ENCODE measurements at regions not wholly inside any gene's neighbourhood (a gene's known extent, or its start where the extent isn't known, plus 50 kb on each side); places are given as distances from the start of the nearest gene placed in this dataset.

- TF ChIP-seq ARNT (IDR thresholded peaks at IDR 0.05) (no peak), TARDBP (IDR thresholded peaks at IDR 0.05) (no peak)
Measured at GRCh38 chr18:78913830-78914231, 65.8 kb upstream of the SALL3 start.
